ENCODE measurements at regions not wholly inside any gene's neighbourhood (a gene's known extent, or its start where the extent isn't known, plus 50 kb on each side); places are given as distances from the start of the nearest gene placed in this dataset.

- Histone ChIP-seq H3K4me3 (no peak overlapping the region), H3K27me3 (no peaks in the 10 kb centered on the region), H3K4me1 (no peaks in the 10 kb centered on the region), H3K36me3 (no peaks in the 10 kb centered on the region), H3K27ac (no peak overlapping the region), H3K9me3 (no peaks in the 10 kb centered on the region)
- 60 to 68% methylated on average over 2 to 3 of the region's 3 CpGs for WGBS, 2 donors (ENCODE audit: low coverage in 1 of 2)
- ATAC-seq = no peak
- TF ChIP-seq POLR2AphosphoS5 (IDR thresholded peaks at IDR 0.05) = no peak
- TF ChIP-seq EP300 (IDR thresholded peaks at IDR 0.05) = no peak
- no peak for TF ChIP-seq CTCF (IDR thresholded peaks at IDR 0.05)
- TF ChIP-seq POLR2A (IDR thresholded peaks at IDR 0.05) = no peak
These were observed 147.2 kb upstream of the WDFY3 start for GRCh38 chr4:85113706-85114105.

GRCh38 chr4:85114526-85114925, 148.0 kb upstream of the WDFY3 start:
- 13 to 28% methylated on average over 3 of the region's 3 CpGs for WGBS, 2 donors (ENCODE audit: low coverage in 1 of 2)
- H3K27me3 ChIP-seq = no peaks in the 10 kb centered on the region
- no peak for ATAC-seq
- H3K27ac ChIP-seq = no peak overlapping the region
- no peaks in the 10 kb centered on the region for H3K36me3 ChIP-seq
- no peak overlapping the region for H3K4me3 ChIP-seq
- no peaks in the 10 kb centered on the region for H3K4me1 ChIP-seq
- H3K9me3 ChIP-seq = no peaks in the 10 kb centered on the region
- TF ChIP-seq CTCF (IDR thresholded peaks at IDR 0.05) (no peak), POLR2A (IDR thresholded peaks at IDR 0.05) (no peak), POLR2AphosphoS5 (IDR thresholded peaks at IDR 0.05) (no peak), EP300 (IDR thresholded peaks at IDR 0.05) (no peak)

- Histone ChIP-seq H3K27ac (no peak overlapping the region), H3K4me1 (no peaks in the 10 kb centered on the region), H3K36me3 (no peaks in the 10 kb centered on the region), H3K4me3 (no peak overlapping the region), H3K9me3 (no peaks in the 10 kb centered on the region), H3K27me3 (no peaks in the 10 kb centered on the region)
- TF ChIP-seq EP300 (IDR thresholded peaks at IDR 0.05) (no peak), CTCF (IDR thresholded peaks at IDR 0.05) (no peak), POLR2AphosphoS5 (IDR thresholded peaks at IDR 0.05) (no peak), POLR2A (IDR thresholded peaks at IDR 0.05) (no peak)
- ATAC-seq = no peak
These were observed 149.5 kb upstream of the WDFY3 start for GRCh38 chr4:85116008-85116407.

GRCh38 chr4:85125688-85126087, 159.2 kb upstream of the WDFY3 start:
- Histone ChIP-seq H3K4me1 (no peaks in the 10 kb centered on the region), H3K9me3 (no peaks in the 10 kb centered on the region), H3K36me3 (no peaks in the 10 kb centered on the region), H3K4me3 (no peak overlapping the region), H3K27ac (no peak overlapping the region), H3K27me3 (no peaks in the 10 kb centered on the region)
- 0 to 25% methylated on average over 1 of the region's 1 CpG for whole genome bisulfite sequencing, 2 donors (ENCODE audit: low coverage in 1 of 2)
- TF ChIP-seq EP300 (IDR thresholded peaks at IDR 0.05) (no peak), CTCF (IDR thresholded peaks at IDR 0.05) (no peak), POLR2A (IDR thresholded peaks at IDR 0.05) (no peak), POLR2AphosphoS5 (IDR thresholded peaks at IDR 0.05) (no peak)
- no peak for ATAC-seq

- Histone ChIP-seq H3K9me3 (no peaks in the 10 kb centered on the region), H3K4me1 (no peaks in the 10 kb centered on the region), H3K4me3 (no peak overlapping the region), H3K27me3 (no peaks in the 10 kb centered on the region), H3K27ac (no peak overlapping the region), H3K36me3 (no peaks in the 10 kb centered on the region)
- no peak for ATAC-seq
- WGBS, 2 donors (ENCODE audit: low coverage in 1 of 2) = 85 to 96% methylated on average over 5 to 6 of the region's 6 CpGs
- TF ChIP-seq EP300 (IDR thresholded peaks at IDR 0.05) (no peak), CTCF (IDR thresholded peaks at IDR 0.05) (no peak), POLR2A (IDR thresholded peaks at IDR 0.05) (no peak), POLR2AphosphoS5 (IDR thresholded peaks at IDR 0.05) (no peak)
These were observed 160.6 kb upstream of the WDFY3 start for GRCh38 chr4:85126991-85127591.
